DMS 273 (cell line): ENCODE measurements at regions not wholly inside any gene's neighbourhood (a gene's known extent, or its start where the extent isn't known, plus 50 kb on each side); places are given as distances from the start of the nearest gene placed in this dataset.
"Not testable (repeated sequence)": the region's sequence is repeated elsewhere in the genome, so short reads cannot be mapped to it uniquely, and the experiment has no call there.

Source experiments
- DNase-seq: peaks from one replicate; lab custom pipeline; 2025; ENCODE audit not compliant: unreplicated experiment; lab: John Stamatoyannopoulos, UW

DNA sequence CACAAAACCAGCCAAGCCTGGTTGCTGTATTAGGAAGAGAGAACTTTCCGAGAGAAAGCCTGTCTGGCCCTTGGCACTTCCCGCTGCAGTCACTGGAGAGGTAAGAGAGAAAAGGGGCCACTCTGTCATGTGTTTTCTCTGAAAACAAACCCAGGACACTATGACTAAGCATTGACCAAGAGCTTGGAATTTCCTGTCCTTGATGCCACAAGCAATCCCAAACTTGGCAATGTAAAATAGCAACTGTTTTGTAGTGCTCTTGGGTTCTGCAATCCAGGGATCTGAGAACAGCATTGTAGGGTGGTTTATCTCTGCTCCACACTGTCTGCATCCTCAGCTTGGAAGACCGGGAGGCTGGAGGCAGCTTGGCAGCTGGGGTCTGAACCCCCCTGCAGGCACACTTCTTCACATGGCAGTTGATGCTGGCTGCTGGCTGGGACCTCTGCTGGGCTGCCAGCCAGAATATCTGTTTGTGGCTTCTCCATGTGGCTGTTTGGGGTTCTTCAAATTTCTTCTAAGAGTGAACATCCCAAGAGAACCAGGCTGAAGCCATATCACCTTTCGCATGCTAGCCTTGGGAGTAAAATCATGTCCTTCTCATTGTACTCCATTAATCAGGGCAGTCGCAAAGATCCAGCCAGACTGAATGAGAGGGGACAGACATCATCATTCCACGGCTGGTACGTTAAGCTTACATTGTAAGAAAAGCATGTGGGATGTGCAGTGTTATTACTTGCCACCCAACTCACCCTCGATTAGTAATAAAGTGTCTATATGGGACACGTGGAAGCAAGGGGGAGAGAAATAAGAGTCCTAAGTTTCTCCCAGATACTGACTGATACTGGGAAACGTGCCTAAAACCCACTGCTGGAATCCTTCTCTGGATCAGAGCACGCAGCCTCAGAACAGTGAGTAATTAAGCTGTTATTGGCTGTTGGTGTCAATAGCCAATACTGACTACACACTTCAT lies 537.4 kb upstream of the B3GAT1 start:
- peak; percentile 22 for DNase-seq

DNA sequence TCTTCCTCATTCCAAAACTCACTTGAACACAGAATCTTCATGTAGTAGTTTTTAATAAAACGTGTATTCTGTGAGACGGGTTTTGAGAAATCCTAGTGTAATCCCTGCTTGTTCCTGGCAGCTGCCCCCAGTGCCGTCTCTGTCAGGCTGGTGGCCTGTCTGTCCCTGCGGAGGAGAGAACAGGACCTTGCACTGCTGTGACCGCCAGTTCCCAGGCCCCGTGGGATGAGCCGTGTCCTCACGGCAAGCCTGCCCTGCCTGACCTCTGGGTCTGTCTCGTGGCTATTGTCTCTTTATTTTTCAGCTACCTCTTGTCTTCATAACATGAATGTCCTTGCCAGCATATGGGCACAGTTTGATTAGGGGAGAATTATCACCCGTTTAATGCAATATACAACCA lies 535.5 kb upstream of the B3GAT1 start:
- DNase-seq: no peak

DNA sequence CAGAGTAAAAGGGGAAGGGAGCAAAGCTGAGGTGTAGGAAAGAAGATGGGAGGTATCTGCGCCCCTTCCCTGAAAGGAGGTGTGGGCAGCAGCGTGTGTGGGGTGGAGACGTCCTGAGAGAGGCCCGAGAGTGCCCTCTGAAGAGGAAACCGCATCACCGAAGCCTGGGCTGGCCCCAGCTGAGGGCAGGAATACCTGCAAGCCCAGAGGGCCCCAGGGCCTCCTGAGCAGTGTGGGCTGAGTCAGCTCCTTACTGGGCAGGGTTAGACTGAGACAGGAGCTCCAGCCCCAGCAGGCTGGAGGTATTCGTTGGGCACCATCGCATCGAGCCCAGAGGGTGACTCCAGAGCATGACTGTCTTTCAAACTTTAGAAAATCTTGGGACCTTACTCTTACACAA lies 534.0 kb upstream of the B3GAT1 start:
- no peak for DNase-seq

DNA sequence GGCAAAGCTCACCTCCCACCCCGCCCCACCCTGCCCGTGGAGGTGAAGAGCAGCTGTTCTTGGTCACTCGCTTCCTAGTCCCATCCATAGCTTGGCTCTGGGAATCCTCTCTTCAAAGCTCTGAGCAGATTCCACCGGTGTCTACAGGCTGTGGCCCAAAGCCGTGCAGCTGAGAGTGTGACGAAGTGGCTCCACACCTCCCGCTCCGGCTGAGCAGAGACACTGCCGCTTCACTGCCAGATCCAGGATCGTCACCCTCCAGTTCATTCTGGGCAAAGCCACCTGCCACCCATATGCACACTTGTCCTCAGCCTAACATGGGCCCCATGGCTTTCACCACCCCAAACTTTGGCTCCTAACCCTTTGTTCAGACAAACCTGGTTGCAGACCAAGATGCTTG lies 532.9 kb upstream of the B3GAT1 start:
- no peak for DNase-seq

DNA sequence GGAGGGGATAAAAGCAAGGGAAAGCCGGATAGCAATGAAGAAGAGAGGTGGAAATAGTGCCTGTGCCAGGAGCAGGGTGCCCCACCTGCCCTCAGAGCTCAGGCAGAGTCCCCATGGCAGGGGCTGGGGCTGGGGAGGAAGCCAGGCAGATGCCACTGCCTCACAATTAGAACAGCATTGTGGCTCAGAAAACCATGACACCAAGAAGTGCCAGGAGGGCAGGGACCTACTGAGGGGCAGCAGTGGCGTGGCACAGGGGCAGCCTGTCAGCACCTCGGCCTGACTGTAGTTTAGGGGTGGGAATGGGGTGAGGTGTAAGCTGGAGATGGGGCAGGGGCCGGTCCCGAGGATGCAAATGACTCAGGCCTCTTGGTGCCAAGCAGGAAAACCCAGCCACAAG lies 532.1 kb upstream of the B3GAT1 start:
- DNase-seq: no peak

DNA sequence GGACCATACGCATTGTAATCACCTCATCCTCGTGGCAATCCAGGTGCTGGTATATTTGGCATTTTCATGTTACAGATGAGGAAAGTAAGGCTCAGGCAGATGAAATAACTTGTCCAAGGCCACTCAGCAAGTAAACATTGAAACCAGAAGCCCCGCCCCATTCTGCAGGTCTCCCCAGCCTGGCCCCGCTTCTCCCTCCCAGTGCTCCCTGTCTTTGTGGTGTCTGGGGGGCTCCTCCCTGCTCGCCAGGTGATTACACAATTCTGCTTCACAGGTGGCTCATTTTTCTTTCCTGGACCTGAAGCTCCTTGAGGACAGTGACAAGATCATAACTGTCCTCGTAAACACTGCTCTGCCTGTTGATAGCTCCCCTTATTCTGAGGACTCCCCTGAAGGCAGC lies 531.5 kb upstream of the B3GAT1 start:
- no peak for DNase-seq

DNA sequence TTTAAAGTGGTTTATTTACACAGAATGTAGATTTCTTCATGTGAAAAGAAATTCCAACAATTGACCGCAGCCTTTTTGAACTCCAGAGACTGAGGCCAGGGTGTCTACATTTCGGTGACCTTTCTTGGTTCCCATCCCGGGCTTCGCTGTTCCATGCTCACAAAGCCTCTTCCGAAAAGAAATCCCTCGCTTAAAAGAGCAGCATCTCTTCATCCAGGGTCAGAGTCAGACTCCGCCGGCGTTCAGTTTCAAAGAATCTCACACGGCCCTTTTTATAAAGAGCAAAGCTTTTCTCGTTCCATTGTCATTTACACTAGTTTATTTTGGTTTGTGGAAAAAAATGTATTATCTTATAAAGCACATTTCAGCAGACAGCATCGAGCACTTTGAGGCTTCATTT lies 530.6 kb upstream of the B3GAT1 start:
- DNase-seq: no peak

DNA sequence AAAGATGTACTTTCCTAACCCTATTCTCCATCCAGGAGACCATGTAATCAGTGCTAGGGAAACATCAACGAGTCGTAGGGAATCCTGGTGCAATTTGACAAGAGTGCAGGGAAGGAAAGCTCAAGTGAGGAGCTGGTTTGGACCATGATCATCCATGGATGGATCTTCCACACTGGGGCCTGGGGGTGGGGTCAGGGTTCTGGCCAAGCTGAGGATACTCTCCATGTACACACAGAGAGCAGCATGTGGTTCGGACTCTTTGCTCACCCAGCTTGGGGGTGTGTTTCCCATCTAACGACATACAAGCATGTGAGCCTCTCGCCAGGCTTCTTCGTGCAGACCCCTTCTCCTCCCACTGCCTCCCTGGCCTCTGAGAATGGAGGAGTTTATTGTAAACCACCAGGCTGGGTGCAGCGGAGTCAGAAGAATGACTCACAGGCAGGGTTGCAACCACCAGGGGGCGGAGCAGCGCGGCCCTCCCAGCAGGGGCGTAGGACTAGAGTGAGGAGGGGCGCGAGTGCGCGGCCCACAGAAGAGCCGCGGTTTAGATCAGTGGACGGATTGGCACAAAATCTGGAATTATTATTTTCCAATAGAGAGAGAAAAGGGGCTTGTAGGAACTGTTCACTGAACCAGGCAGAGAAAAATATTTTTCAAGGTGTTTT lies 530.0 kb upstream of the B3GAT1 start:
- DNase-seq: not testable (repeated sequence)

DNA sequence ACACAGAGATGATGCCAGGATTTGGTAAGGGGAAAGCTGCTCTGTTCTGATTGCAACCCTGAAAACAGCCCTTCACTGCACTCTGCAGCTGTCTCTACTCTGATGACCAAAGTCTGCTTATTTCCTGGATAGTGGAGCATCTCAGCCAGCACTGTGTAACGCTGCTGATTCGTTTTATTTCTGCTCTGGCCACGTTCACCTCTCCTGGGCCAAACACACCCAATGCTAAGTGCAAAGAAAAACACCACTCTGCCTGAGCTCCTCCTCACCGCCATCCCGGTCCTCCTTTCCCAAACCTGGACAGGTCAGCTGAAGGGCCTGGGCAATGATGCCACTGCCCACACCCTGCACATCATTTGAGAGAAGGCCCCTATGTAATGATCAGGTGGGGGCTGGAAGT lies 529.3 kb upstream of the B3GAT1 start:
- no peak for DNase-seq

DNA sequence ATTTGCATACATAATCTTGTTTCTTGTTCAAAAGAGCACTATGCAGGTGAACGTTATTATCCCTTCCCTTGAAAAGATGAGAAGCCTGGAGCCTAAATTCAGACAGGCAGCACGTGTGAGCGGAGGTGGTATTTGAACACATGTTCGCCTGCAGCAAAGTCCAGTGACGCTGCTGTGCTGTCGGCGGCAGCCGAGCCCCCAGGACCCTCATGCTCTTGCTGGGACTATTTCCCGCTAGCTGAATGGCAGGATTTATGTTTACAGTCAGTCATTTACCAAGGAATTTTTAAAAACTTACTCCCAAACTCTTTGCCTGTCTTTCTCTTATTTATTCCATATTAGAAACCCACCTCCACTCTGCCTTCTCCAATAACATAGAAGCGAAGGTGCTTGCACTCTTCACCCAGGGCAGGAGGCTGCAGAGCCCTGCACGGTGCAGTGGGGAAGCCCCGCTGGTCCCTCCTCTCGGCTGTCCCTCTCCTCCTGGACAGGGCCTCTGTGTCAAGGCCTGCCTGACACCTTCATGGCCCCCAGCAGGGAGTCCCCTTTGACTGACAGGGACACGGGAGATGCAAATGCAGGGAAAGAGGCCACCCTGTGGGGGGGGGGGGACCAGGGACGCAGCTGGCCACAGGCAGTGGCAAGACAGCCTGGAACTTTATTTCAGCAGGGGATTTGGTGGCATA lies 528.5 kb upstream of the B3GAT1 start:
- DNase-seq: no peak

DNA sequence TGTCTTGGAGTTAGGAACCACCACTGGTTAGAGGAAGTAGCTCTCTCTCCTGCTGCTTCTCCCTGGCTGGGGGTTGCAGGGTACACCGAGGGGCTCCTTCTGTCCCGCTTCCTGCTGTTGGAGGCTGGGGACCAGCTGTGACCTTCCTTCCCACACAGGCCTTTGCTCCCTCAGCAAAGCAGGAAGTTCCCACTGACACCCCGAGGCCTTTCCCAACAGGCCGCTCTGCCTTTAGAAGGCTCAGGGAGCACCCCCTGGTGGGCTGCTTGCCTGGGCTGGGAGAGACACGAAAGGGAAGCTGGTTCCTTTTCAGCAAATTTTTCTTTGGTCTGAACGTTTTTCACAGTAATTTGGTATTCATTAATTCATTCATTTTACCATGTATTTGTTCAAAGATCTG lies 527.9 kb upstream of the B3GAT1 start:
- DNase-seq: peak; percentile 36

DNA sequence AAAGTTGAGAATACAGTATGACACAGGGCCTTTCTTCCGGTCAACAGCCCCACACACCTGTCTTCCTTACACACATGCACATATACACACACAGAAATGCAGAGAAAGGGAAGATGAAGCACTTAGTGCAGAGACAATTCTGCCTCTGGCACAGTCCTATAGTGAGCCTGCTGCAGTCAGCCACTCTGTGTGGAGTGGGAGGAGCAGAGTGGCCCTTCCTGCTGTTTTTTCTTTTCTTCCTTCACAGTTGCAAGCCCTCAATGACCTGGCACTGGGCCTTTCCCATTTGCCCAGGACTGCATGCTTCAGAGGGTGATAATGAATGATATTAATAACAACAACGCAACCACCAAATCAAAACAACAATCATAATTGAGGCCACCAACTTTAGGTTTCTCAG lies 527.0 kb upstream of the B3GAT1 start:
- no peak for DNase-seq

DNA sequence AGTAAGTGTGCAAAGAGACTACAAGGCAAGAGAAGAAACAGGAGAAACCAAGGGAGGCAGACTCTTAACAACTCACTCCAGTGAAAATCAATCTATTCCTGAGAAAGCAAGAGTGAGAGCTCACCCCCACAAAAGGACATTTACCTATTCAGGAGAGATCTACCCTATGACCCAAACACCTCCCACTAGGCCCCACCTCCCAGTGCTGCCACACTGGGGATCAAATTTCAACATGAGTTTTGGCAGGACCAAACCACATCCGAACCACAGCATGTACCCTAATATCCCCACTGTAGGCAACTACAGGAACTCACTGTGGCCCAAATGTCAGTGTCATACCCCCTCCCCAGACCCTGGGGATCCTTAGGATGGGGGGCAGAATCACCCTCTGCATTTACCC lies 526.2 kb upstream of the B3GAT1 start:
- DNase-seq: no peak

DNA sequence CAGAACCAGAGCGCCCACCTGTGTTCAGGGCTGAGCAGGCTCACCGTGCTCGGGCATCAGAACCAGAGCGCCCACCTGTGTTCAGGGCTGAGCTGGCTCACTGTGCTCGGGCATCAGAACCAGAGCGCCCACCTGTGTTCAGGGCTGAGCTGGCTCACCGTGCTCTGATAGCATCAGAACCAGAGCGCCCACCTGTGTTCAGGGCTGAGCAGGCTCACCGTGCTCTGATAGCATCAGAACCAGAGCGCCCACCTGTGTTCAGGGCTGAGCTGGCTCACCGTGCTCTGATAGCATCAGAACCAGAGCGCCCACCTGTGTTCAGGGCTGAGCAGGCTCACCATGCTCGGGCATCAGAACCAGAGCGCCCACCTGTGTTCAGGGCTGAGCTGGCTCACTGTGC lies 525.2 kb upstream of the B3GAT1 start:
- not testable (repeated sequence) for DNase-seq

DNA sequence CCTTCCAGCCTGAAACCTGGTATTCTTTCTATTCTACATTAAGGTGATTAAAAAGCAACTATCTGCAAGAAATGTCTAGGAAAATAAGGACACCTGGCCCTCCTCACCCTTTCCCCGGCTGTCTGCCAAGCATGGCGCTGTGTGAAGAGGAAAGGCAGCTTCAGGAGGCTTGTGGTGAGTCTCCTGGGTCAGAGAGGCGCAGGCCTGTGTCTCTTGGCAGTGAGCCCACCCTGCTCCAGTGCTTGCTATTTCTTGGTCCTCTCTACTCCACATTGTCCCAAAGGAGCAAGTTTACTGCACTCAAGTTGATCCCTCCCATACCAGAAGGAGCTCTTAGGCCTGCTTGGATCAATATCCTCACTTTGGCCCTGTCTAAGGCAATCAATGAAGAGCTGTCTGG lies 520.7 kb upstream of the B3GAT1 start:
- no peak for DNase-seq

DNA sequence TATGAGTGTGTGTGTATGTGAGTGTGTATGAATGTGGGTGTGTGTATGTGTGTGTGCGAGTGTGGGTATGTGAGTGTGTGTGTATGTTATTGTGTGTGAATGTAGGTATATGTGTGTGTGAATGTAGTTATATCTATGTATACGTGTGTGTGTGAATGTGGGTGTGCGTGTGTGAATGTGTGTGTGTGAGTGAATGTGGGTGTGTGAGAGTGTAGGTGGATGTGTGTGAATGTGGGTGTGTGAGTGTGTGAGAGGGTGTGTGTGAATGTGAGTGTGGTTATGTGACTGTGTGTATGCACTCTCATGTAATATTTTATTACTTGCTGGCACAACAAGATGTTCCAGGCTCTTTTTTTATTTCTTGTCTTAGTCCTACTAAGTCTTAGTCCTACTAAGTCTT lies 513.4 kb upstream of the B3GAT1 start:
- no peak for DNase-seq

DNA sequence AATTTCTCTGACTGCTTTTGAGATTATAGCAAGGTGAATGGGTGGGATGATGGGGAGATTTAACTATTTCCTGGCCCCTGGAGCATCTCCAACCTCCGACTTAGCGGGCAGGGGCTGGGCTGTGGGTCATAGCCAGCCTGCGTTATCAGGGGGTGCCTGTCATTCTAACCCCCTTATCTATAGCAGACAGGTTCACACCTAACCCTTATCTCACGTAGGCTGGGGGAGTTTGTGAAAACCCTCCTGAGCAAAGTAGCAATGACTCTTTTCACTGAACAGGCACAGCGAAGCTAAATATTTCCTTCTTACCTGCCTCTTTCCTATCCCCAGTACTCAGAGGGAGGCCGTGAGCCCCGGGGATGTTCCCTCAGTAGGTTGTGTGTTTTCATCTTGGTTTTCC lies 511.4 kb upstream of the B3GAT1 start:
- no peak for DNase-seq

DNA sequence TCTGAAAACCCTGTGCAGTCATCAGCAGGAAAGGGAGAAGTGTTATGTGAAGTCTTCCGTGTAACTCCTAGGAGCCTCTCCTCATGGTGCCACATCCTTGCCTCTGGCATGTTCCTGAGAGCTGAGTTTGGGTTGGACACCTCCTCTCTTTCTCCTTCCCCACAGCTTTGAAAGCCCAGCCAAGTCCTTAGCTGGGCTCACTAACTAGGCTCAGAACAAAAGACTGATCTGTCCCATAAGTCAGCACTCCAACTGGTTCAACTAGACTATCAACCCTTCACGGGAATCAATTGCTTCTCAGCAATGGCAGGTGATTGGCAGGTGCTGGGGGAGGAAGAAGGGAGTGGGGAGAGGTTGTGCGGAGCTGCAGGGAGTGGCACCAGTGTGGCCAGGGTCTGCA lies 509.9 kb upstream of the B3GAT1 start:
- DNase-seq: no peak

DNA sequence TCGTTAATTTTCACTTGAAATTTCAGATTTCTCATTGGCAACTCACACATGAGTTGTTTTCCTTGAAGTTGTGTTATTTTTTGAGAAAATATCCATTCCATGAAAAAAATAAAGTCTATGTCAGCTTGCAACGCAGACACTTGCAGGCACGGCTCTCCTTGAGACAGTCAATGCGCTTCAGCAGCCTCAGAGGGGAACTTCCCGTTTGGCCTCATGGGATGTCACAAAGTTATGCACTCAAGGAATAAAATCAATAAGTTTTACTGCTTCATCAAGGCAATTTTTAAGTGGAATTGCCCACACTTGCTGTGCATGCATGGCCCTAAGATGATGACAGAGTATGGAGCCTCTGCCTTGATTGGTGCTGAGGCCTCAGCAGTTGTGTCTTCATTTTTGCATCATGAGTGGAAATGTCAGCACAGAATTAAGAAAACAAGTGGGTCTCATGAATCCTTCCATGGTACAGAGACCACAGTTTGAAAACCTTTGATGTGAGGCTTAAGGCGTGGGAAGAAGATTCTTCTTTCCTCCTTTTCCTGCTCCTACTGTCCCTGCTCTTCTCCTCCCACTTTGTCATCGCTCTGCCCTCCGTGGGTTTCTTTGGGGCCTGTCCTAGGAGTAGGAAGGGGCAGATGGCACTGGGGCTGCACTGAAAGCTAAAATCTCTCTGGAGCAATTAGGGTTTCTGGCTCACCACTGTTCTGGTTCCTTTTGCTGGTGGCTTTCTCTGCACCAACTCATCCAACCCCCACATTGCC lies 509.0 kb upstream of the B3GAT1 start:
- DNase-seq: no peak

DNA sequence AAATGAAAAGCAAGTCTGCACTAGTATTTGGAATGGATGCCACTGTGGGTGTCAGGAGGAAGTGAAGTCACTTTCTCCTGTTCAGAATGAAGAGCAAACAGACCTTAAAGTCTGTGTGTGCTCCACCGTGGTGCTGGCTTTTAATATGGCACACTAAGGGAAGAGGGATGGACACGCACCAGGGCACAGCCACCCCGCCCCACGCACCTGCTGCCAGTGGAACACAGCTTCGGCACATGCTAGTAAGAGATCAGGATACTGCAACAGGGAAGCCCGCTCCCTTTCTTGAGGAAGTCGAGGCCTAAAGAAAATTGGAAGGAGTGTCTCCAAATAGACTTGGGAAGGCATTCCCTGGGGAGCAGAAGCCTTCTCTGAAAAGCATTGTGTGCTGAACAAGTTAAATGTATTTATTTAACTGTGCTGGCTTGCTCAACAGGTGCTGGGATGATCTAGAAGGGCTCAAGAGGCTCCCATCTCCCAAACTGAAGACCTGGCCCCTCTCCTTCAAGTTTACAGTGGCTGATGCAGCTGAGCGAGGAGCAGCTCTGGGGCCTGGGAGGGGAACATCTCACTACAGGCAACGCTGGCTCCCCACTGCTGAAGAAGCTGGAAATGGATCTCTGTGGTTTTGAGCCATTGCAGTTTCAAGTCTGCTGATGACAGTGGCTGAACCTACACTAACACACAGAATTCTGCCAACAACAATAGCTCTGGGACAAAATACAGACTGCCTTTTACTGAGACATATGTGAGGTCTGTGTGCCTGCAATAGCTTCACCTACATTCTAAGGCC lies 504.6 kb upstream of the B3GAT1 start:
- no peak for DNase-seq
